Right renal cortex interstitium (tissue), 3 donors: ENCODE measurements at regions not wholly inside any gene's neighbourhood (a gene's known extent, or its start where the extent isn't known, plus 50 kb on each side); places are given as distances from the start of the nearest gene placed in this dataset.
"Not testable (repeated sequence)": the region's sequence is repeated elsewhere in the genome, so short reads cannot be mapped to it uniquely, and the experiment has no call there.

Source experiments
- DNase-seq, 3 donors: peaks; one replicate each; pipeline ENCODE4 v3.0.0-alpha.2; 2013; ENCODE audit warnings: low read depth in 3 of 3, low spot score in 2 of 3

GRCh38 chr2:105541189-105542050, 142.6 kb upstream of the FHL2 start:
- no peak for DNase-seq

DNA sequence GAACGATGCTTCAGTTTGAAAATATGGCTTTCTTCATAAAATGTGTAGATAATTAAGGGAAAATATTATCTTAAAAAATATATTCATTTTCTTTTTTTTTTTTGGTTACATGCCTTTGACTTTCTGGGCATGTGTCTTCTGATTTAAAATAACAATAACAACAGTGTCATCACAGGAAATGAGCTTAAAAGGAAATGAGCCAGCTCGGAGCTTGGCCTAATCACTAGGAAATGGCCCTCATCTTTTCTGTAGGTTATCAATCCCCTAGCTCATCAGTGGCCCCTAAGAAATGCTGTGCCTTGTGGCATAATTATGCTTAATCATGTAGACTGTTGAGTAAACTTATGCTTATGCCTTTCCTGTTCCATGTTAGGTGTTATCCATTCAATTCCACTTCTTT, 141.8 kb upstream of the FHL2 start:
- no peak for DNase-seq

DNA sequence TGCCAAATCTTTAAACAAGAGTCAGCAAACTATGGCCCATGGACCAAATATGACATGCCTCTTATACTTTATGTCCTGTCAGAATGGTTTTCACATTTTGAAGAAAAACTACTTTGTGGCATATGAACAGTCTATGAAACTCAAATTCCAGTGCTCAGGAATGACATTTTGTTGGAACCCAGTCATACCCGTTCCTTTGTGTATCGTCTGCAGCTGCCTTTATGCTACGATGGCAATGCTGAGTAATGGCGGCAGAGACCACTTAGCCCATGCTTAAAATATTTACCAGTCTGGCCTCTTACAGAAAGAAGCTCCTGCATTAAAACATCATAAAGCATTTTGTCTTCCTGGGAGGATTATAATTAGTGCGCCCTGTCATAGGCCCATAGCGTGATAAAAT, 140.5 kb upstream of the FHL2 start:
- no peak for DNase-seq

DNA sequence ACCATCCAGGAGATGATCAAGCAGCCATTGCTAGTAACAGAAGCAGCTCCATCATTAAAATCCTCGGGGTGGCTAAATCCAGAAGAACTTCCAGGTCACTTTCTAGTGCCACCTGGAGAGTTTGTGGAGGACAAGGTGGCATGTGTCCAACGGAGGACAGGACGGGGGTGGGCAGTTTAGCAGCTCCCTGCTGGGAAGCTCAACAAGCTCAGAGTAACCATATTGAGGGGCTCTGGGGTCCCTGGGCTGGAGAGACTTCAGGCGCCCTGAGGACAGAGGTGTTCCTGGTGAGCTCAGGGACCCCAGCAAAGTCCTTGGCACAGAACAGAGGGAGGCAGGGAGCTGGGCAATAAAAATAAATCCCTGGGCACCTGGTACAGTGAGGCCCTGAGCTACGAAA, 140.0 kb upstream of the FHL2 start:
- DNase-seq = no peak

GRCh38 chr2:105537920-105538319, 139.1 kb upstream of the FHL2 start:
- no peak for DNase-seq

- no peak for DNase-seq
Observed at GRCh38 chr2:105537466-105537865, 138.6 kb upstream of the FHL2 start.

GRCh38 chr2:105536175-105536574, 137.3 kb upstream of the FHL2 start:
- DNase-seq = no peak

DNA sequence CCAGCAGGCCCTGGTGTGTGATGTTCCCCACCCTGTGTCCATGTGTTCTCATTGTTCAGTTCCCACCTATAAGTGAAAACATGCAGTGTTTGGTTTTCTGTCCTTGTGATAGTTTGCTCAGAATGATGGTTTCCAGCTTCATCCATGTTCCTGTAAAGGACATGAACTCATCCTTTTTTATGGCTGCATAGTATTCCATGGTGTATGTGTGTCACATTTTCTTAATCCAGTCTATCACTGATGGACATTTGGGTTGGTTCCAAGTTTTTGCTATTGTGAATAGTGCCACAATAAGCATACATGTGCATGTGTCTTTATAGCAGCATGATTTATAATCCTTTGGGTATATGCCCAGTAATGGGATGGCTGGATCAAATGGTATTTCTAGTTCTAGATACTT, 130.4 kb upstream of the FHL2 start:
- not testable (repeated sequence) for DNase-seq

DNA sequence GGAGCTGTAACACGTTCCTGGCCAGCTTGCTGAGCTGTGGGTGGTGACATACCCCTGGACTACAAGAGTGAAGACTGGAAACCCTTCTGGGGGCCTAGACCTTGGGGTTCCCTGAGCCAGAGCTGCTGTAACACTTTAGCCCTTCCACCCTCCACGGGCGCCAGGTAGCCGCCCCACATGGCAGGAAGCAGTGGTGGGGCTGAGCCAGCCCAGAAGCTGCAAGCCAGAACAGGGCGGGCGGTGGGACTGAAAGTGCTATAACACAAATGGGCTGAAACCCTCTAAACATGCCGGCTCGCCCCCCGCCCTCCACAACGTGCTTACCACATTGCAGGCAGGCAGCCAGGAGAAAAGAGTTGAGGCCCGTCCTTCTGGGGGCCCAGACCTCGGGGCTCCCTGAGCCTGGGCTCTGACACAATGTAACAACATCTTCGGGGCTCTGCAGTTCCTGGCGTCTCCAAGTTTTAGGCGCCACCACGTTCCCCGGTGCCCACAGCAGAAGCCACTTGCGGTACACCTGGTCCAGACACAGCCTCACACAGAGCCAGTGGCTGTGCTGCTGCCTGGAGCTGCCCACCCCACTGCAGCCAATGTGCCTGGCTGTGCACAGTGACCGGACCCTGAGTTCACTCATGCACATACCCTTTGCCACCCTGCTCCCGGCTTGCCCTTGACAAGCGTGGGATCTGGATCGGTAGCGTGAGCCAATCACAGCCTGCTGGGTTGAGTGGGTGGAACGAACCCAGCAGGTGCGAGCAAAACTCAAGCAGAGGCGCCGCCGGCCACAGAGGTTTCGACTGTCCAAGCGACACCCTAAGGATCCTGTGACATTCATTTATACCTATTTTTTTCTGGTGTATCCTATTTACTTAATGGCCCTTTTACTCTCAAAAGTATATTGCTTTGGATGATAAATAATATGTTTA, 127.4 kb upstream of the FHL2 start:
- no peak for DNase-seq

GRCh38 chr2:105525201-105525600, 126.3 kb upstream of the FHL2 start:
- DNase-seq = no peak

- no peak for DNase-seq
Observed at GRCh38 chr2:105522645-105523044, 123.8 kb upstream of the FHL2 start.

DNA sequence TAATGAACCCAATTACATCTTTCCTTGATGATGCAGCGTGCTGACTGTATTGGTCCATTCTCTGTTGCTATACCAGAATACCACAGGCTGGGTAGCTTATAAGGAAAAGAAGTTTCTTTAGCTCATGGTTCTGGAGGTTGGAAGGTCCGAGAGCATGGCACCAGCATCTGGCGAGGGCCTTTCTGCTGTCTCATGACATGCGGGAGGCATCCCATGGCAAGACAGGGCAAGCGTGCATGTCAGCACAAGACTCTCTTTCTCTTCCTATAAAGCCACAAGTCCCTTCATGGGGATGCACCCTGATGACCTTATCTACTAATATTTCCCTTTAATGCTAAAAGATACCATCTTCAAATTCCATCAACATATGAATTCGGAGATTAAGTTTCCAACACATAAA, 122.8 kb upstream of the FHL2 start:
- DNase-seq = no peak

- DNase-seq = no peak
Observed at GRCh38 chr2:105521176-105521575, 122.3 kb upstream of the FHL2 start.

GRCh38 chr2:105519516-105519915, 120.7 kb upstream of the FHL2 start:
- DNase-seq = no peak

- no peak for DNase-seq
Observed at GRCh38 chr2:105518897-105519296, 120.0 kb upstream of the FHL2 start.

DNA sequence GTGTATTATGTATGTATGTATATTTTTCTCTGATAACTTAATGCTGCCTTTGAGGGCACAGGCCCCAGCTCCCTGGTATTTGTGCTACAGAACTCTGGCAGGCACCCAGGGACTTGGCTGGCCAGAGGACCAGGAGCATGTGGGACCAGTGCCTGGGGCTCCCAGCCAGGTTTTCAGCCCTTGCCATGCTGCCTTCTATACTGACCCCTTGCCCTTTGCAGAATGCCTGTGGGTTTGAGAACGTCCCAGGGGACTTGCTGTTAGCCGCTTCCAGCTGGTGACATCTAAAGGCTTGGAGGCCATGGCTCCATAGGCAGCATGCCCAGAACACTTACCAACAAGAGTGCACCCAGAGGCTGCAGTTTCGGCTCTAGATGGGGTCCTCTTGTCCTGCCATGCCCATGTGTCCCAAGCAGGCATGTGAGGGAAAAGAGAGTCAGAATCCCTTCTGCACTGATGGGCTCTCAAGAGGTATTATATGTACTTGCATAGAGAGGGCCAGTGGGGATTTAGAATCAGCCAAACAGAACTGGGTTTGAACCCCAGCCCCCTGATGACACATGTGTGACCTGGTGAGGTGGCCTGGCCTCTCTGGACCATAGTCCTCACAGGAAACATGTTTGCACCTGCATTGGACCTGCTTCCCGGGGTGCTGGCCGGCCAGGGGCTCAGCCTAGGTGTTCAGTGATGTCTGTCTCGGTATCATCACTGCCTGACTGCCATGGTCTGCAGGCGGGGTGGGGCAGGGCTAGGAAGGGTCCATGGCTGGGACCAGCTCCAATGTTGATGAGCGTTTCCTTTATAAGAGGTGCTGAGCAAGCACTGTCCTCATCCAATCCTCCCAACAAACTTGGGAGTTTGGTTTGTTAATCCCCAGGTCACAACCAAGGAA, 119.2 kb upstream of the FHL2 start:
- no peak for DNase-seq

GRCh38 chr2:105515581-105516415, 116.9 kb upstream of the FHL2 start:
- no peak for DNase-seq

DNA sequence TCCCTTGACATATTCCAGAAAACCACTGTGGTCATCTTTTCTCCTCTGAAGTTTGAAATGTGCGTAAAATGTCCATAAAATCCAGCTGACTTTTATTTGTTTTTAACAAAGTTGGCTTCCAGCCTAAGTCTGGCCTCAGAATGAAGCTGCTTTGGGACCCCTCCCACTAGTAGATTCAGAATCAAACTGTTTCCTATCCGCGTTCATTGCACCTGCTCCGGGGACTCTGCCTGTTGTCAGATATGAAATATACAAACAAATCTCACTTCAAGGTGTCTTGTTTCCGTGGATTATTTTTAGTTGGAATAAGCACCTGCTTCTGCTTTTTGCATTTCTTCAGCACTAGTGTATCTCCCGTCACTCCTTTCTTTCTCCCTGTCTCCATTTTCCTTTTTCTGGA, 115.7 kb upstream of the FHL2 start:
- DNase-seq = no peak

GRCh38 chr2:105510761-105511528, 112.1 kb upstream of the FHL2 start:
- no peak for DNase-seq
